GM13976 (cell line): ENCODE measurements at regions not wholly inside any gene's neighbourhood (a gene's known extent, or its start where the extent isn't known, plus 50 kb on each side); places are given as distances from the start of the nearest gene placed in this dataset.
"Not testable (repeated sequence)": the region's sequence is repeated elsewhere in the genome, so short reads cannot be mapped to it uniquely, and the experiment has no call there.

Source experiments
- DNase-seq: peaks from one replicate; pipeline ENCODE4 v3.0.0; 2012; ENCODE audit warnings: low spot score
- CTCF ChIP-seq: IDR thresholded peaks from 2 replicates; pipeline ENCODE4 v1.5.1; 2012; ENCODE audit warnings: borderline replicate concordance, mild to moderate bottlenecking; ENCODE audit not compliant: insufficient read depth; ENCODE audit errors: extremely low read depth, missing control alignments, control extremely low read depth
- in situ Hi-C: fragments of 300-500 bp; cut with MboI; formaldehyde crosslinking; loops from one replicate; pipeline ENCODE4 v1.12.0; 2022; ENCODE audit warnings: low sequenced_read_pairs, mixed read lengths, inconsistent platforms; ENCODE audit not compliant: unreplicated experiment

GRCh38 chr14:48261436-48261835 lies 586.0 kb upstream of the MDGA2 start:
- no peak for TF ChIP-seq CTCF
- in situ Hi-C loops = no loop called here
- DNase-seq = no peak

DNA sequence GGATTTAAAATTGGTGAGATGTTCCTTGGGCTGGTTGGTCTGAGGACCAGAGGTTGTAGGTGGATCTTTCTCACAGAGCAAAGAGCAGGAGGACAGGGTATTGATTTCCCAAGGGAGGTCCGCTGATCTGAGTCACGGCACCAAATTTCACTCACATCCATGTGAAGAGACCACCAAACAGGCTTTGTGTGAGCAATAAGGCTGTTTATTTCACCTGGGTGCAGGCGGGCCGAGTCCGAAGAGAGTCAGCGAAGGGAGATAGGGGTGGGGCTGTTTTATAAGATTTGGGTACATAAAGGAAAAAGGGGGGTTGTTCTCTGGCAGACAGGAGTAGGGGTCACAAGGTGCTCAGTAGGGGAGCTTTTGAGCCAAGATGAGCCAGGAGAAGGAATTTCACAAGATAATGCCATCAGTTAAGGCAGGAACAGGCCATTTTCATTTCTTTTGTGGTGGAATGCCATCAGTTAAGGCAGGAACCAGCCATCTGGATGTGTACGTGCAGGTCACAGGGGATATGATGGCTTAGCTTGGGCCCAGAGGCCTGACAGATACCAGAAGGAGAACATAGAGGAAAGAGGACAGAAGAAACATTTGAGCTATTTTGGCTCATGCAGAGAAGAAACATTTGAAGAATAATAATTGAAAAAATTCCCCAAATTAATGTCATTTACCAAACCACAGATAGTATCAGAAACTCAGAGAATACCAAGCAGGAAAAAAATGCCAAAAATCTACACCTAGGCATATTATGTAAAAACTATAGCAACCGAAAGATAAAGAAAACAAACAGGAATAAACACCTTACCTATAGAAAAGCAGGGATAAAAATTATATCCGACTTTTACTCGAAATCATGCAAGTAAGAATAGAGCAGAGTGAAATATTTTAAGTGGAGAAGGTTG lies 585.2 kb upstream of the MDGA2 start:
- in situ Hi-C loops, DNase-seq: not testable (repeated sequence)

DNA sequence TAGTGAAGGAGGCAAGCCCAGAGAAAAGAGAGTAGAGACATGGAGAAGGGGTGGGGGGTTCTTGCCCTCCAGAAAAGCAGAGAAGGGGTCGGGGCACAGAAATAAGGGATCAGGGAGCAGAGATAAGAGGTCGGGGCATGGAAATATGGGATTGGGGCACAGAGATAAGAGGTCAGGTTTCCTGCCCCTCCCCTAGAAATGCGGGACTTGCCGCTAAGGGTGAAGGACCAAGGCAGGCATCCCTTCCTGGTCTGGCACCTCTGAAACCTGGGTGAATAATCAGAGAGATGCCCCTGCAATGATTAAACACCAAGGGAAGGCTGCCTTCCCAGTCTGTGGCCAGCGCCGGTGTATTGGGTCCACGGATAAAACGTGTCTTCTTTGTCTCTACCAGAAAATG lies 584.5 kb upstream of the MDGA2 start:
- in situ Hi-C loops, DNase-seq: not testable (repeated sequence)

GRCh38 chr14:48259232-48259631 lies 583.8 kb upstream of the MDGA2 start:
- in situ Hi-C loops, DNase-seq: not testable (repeated sequence)

DNA sequence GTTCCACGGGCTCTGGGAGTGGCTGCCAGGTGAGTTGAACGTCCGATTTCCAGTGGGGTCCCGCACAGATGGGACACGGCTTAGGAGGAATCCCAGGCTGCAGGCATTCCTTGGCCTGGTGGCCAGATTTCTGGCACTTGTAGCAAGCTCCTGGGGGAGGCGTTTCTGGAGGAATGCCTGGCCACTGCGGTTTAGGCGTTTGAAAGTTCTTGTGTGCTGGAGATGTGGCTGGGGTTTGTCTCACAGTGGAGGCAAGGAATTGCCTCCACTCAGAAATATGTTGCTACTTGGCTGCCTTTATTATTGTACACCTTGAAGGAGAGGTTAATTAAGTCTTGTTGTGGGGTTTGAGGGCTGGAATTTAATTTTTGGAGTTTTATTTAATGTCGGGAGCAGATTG lies 583.3 kb upstream of the MDGA2 start:
- DNase-seq, in situ Hi-C loops: not testable (repeated sequence)

DNA sequence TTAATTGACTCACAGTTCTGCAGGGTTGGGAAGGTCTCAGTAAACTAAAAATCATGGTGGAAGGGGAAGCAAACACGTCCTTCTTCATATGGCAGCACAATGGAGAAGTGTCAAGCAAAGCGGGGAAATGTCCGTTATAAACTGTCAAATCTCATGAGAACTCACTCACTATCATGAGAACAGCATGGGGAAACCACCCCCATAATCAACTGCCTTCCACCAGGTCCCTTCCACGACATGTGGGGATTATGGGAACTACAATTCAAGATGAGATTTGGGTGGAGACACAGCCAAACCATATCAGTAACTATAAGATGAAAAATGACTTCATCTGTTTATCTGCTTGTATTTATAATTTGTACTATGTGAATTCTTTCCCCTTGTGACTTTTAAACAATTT lies 577.6 kb upstream of the MDGA2 start:
- no peak for TF ChIP-seq CTCF
- no peak for DNase-seq

DNA sequence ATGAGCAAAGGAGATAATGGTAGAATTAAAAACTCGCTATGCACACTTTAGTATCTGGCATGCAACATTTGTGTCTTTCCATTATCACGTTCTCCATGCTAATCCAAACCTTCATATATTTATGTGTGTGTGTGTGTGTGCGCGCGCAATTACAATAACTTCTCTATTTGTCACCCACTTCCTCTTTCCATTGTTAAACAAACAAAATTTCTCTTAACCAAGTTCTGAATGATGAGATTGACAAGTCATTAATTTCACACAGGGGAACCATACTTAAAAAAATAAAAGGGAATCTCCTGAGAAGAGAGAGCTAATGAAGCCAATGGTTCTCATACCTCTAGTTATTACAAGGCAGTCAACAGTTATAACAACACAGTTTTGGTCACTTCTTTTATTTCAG lies 575.9 kb upstream of the MDGA2 start:
- in situ Hi-C loops = no loop called here
- TF ChIP-seq CTCF = no peak
- no peak for DNase-seq

More for the DNA sequence above, 577.6 kb upstream of the MDGA2 start:
- in situ Hi-C loops = no loop called here

- no peak for TF ChIP-seq CTCF
- in situ Hi-C loops = no loop called here
- no peak for DNase-seq
These were observed 575.2 kb upstream of the MDGA2 start for GRCh38 chr14:48250575-48250974.

DNA sequence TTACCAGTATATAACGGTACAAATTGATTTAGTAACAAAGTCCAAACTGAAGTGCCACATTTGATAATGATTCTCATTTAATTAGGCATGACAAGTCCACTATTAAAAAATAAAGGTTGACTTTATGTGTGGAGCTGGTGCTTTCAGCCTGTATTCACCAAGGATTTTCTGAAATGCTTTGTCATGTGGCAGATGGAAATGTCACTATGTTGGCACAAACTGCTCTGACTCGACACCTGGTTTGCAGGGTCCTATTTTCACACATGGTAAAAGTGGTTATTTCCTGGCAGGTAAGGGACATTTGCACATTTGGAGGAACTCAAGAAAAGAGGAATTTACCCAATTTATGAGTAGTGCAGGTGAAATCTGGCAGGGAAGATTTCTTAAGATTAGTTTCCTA lies 572.6 kb upstream of the MDGA2 start:
- TF ChIP-seq CTCF = no peak
- in situ Hi-C loops = no loop called here

More for the DNA sequence above, 572.6 kb upstream of the MDGA2 start:
- no peak for DNase-seq
